ENCODE measurements at regions not wholly inside any gene's neighbourhood (a gene's known extent, or its start where the extent isn't known, plus 50 kb on each side); places are given as distances from the start of the nearest gene placed in this dataset.

DNA sequence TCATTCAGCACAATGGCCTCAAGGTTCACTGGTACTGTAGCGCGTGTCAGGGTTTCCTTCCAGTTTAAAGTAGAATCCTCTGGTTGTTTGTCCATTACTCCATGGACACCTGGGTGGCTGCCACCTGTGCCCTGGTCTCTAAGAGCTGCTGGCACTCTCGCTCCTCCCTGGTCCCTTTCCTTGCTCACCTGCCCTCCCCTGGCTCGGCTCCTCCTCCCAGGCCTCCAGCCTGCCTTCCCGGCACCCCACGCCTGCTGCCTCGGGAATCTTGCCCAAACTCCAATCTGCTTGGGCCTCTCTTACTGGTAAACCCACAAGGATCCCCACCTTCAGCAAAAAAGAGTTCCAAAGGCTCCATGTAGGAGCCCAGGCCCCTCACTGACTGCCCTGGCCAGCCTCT, 154.4 kb upstream of the DIO3 start:
- in situ Hi-C loops (cut with MboI; ENCODE audit: low pct_unique_long_range_greater_than_20kb, low sequenced_read_pairs, unreplicated experiment) = no loop called here
- DNase-seq (ENCODE audit: low spot score) = no peak
- TF ChIP-seq, protein P1, sequence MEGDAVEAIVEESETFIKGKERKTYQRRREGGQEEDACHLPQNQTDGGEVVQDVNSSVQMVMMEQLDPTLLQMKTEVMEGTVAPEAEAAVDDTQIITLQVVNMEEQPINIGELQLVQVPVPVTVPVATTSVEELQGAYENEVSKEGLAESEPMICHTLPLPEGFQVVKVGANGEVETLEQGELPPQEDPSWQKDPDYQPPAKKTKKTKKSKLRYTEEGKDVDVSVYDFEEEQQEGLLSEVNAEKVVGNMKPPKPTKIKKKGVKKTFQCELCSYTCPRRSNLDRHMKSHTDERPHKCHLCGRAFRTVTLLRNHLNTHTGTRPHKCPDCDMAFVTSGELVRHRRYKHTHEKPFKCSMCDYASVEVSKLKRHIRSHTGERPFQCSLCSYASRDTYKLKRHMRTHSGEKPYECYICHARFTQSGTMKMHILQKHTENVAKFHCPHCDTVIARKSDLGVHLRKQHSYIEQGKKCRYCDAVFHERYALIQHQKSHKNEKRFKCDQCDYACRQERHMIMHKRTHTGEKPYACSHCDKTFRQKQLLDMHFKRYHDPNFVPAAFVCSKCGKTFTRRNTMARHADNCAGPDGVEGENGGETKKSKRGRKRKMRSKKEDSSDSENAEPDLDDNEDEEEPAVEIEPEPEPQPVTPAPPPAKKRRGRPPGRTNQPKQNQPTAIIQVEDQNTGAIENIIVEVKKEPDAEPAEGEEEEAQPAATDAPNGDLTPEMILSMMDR (IDR thresholded peaks at IDR 0.05; ENCODE audit: extremely low read depth, insufficient read depth, missing control alignments) = no peak

GRCh38 chr14:101407328-101407727, 154.0 kb upstream of the DIO3 start:
- no peak for DNase-seq (ENCODE audit: low spot score)
- in situ Hi-C loops (cut with MboI; ENCODE audit: low pct_unique_long_range_greater_than_20kb, low sequenced_read_pairs, unreplicated experiment) = no loop called here
- TF ChIP-seq, protein P1 (IDR thresholded peaks at IDR 0.05; ENCODE audit: extremely low read depth, insufficient read depth, missing control alignments) = no peak

DNA sequence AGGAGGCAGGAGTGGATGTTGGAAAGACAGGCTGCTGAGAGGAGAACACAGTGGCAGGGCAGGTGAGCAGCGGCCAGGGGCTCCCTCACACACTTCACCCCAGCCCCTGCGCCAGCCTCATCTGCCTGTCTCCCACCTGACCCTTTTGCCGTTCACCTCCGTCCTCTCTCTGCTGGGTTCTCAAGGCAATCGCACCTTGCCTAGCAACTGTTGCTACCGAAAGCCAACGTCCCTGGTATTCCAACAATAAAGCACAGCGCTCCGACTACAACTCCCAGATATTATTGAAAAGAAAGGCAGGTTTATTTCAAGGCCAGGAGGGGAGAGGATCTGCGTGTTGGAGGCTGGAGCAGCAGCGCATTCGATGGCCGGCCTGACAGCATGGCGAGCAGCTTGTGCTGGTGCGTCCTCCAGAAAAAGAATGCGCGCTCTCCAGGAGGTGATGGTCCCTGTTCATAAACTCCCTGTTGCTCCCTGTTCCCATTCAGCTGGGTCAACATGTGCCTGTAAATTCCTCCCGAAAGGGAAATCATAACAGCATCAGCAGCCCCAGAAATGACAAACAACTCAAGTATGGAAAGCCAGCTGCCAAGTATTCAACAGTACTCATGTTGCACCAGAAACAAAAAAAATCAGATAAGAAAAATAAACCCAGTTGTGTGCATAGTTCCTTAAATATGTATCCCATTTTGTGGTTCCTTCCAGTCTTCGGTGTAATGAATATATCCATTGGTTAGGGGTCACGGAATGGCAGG, 153.0 kb upstream of the DIO3 start:
- TF ChIP-seq, protein P1 (IDR thresholded peaks at IDR 0.05; ENCODE audit: extremely low read depth, insufficient read depth, missing control alignments) = no peak
- in situ Hi-C loops (cut with MboI; ENCODE audit: low pct_unique_long_range_greater_than_20kb, low sequenced_read_pairs, unreplicated experiment) = no loop called here
- no peak for DNase-seq (ENCODE audit: low spot score)

- in situ Hi-C loops (cut with MboI; ENCODE audit: low pct_unique_long_range_greater_than_20kb, low sequenced_read_pairs, unreplicated experiment) = no loop called here
- TF ChIP-seq, protein P1 (IDR thresholded peaks at IDR 0.05; ENCODE audit: extremely low read depth, insufficient read depth, missing control alignments) = no peak
- no peak for DNase-seq (ENCODE audit: low spot score)
Measured at GRCh38 chr14:101409006-101409543, 152.2 kb upstream of the DIO3 start.

GRCh38 chr14:101410126-101410525, 151.2 kb upstream of the DIO3 start:
- TF ChIP-seq, protein P1 (IDR thresholded peaks at IDR 0.05; ENCODE audit: extremely low read depth, insufficient read depth, missing control alignments) = no peak
- in situ Hi-C loops (cut with MboI; ENCODE audit: low pct_unique_long_range_greater_than_20kb, low sequenced_read_pairs, unreplicated experiment) = no loop called here
- no peak for DNase-seq (ENCODE audit: low spot score)

DNA sequence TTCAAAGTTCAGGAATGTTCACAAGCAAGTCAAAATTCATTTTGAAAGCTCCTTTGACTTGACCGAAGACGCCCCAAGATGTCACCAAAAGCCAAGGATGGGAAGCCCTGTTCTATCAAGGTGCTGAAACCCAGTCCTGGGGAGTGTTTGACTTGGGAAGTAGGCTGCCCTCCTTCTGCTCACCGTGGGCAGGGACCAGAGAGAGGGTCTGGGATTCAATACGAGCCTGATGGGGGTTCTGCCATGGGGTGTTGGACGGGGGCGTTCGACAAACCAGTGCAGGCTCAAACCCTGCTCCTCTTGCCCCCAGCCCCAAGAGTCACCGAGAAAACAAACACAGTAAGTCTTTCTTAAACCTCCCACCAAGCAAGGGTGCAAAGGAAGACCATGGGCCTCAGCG, 150.1 kb upstream of the DIO3 start:
- in situ Hi-C loops (cut with MboI; ENCODE audit: low pct_unique_long_range_greater_than_20kb, low sequenced_read_pairs, unreplicated experiment) = no loop called here
- DNase-seq (ENCODE audit: low spot score) = no peak
- TF ChIP-seq, protein P1 (IDR thresholded peaks at IDR 0.05; ENCODE audit: extremely low read depth, insufficient read depth, missing control alignments) = no peak
